ENCODE measurements at regions not wholly inside any gene's neighbourhood (a gene's known extent, or its start where the extent isn't known, plus 50 kb on each side); places are given as distances from the start of the nearest gene placed in this dataset.
A peak's percentile ranks its signal among the peaks of the same experiment; 100 is the strongest.
"Not testable (repeated sequence)": the region's sequence is repeated elsewhere in the genome, so short reads cannot be mapped to it uniquely, and the experiment has no call there.

- peak; percentile 27 for DNase-seq (ENCODE audit: low read depth)
Observed at GRCh38 chr4:169342906-169343564, 72.3 kb upstream of the SH3RF1 start.

DNA sequence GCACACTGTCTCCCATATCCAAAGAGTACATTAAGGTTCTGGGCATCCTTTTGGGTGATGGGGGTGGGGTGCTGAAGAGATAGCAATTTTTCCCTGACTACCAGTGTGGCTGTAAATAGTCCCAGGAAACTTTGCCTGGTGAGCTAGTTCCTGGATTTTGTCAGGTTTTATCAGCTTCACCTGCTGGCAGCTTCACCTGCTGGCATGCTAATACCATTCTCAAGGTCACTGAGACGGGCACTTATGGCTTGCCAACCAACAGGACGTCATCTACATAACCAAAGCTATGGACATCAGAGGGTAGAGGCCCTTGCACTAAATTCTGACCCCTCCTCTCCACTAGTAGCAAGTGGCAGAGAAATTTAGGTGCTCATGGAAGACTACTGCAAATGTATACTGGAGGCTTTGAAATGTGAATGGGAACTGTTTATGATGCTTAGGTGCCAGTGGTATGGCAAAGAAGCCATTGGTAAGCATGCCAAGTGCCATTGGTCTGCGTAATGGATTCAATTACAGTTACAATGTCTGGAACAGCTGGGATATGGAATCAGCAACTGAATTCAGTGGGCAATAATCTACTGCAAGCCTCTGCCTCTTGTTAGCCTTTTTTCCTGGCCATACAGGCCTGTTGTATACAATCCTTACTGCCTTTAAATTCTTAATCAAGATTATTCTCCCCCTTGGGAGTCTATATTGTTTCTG, 71.6 kb upstream of the SH3RF1 start:
- no peak for DNase-seq (ENCODE audit: low read depth)

GRCh38 chr4:169341490-169341889, 70.7 kb upstream of the SH3RF1 start:
- peak; percentile 65 for DNase-seq (ENCODE audit: low read depth)

GRCh38 chr4:169340834-169341233, 70.1 kb upstream of the SH3RF1 start:
- DNase-seq (ENCODE audit: low read depth): no peak

- DNase-seq (ENCODE audit: low read depth): no peak
Observed at GRCh38 chr4:169338241-169338640, 67.5 kb upstream of the SH3RF1 start.

- DNase-seq (ENCODE audit: low read depth): no peak
Observed at GRCh38 chr4:169337510-169337909, 66.8 kb upstream of the SH3RF1 start.

- DNase-seq (ENCODE audit: low read depth): no peak
Observed at GRCh38 chr4:169335331-169335730, 64.6 kb upstream of the SH3RF1 start.

DNA sequence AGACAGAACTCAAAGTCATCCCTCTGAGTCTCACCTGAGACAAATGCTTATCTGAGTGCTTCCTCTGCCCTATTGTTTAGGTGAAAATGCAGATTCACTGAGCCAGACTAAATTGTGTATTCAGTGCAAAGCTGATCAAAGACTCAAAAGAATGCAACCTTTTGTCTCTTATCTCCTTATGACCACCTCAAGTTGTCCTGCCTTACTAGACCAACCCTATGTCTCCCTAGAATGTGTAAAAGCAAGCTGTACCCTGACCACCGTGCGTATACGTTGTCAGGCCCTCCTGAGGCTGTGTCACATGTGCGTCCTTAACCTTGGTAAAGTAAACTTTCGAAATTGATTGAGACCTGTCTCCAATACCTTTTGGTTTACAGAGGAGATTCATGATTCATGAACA, 63.6 kb upstream of the SH3RF1 start:
- DNase-seq (ENCODE audit: low read depth): no peak

GRCh38 chr4:169333265-169333664, 62.5 kb upstream of the SH3RF1 start:
- no peak for DNase-seq (ENCODE audit: low read depth)

DNA sequence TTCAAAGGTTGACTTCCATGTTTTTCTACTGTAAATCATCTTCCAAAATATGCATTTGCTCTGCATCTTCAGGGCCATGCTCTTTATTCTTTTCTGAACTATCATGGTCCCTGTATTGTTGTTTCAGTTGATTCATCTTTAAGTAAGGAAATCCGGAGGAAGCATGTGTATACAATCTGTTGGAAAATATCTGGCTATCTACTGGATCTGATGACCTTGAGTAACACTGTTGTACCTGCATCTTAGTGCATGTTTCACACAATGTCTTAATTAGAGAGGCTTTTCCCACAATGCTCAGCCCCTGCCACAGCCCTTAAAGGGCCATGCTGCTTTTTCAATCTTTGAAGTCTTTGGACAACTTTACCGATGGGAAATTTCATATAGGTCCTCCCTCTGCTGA, 61.8 kb upstream of the SH3RF1 start:
- DNase-seq (ENCODE audit: low read depth): no peak

DNA sequence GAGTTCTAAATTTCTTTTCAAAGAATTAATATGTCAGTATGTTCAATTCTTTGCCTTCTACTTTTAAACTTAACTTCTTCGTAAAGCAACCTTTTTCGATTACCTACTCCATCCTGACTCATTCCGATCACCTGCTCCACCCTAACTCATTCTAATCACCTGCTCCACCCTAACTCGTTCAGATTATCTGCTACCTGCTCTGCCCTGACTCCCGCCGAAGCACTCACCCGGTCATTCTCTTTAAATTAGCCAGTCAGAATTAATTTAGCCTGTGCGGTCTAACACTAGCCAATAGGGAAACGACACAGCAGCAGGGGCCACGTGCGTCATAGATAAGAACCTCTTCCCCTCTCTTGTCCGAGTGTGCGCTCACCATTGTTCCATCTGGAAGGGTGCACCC, 60.1 kb upstream of the SH3RF1 start:
- no peak for DNase-seq (ENCODE audit: low read depth)

GRCh38 chr4:169330095-169330494, 59.3 kb upstream of the SH3RF1 start:
- no peak for DNase-seq (ENCODE audit: low read depth)

GRCh38 chr4:169327951-169328350, 57.2 kb upstream of the SH3RF1 start:
- DNase-seq (ENCODE audit: low read depth): no peak

DNA sequence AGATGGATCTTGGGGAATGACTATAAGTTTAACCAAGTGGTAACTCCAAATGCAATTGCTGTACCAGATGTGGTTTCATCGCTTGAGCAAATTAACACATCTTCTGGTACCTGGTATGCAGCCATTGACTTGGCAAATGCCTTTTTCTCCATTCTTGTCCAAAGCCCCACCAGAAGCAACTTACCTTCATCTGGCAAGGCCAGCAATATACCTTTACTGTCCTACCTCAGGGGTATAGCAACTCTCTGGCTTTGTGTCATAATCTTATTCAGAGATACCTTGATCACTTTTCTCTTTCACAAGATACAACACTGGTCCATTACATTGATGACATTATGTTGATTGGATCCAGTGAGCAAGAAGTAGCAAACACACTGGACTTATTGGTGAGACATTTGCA, 53.2 kb upstream of the SH3RF1 start:
- not testable (repeated sequence) for DNase-seq (ENCODE audit: low read depth)

- DNase-seq (ENCODE audit: low read depth): not testable (repeated sequence)
Observed at GRCh38 chr4:169322833-169323232, 52.1 kb upstream of the SH3RF1 start.

All from Daoy (cell line).